ENCODE measurements at regions not wholly inside any gene's neighbourhood (a gene's known extent, or its start where the extent isn't known, plus 50 kb on each side); places are given as distances from the start of the nearest gene placed in this dataset.

DNA sequence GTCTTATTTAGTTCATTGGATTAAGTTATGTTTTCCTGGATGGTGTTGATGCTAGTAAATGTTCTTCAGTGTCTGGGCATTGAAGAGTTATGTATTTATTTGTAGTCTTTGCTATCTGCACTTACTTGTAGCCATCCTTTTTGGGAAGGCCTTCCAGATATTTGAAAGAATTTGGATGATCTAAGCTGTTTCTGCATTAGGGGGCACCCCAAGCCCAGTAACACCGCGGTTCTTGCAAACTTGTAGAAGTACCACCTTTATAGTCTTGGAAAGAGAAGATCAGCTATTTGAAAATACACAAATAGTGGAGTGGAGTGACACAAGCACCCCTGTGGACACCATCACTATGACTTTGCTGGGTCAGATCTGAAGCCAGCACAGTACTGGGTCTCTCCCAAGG, 175.9 kb upstream of the KIF2B start:
- Mint-ChIP-seq H3K36me3 (ENCODE audit: low read depth) (no peaks in the 10 kb centered on the region), H3K27me3 (no peaks in the 10 kb centered on the region), H3K9me3 (peaks cover 12% of the 10 kb centered on the region), H3K27ac (no peak overlapping the region), H3K4me3 (no peak overlapping the region), H3K4me1 (ENCODE audit: low read depth) (no peaks in the 10 kb centered on the region)
- ATAC-seq, result no peak
- POLR2A ChIA-PET, result no interaction called here
- CTCF ChIA-PET, result no interaction called here
- intact Hi-C loops (cut with micrococcal nuclease), result no loop called here
- TF ChIP-seq, protein P1, sequence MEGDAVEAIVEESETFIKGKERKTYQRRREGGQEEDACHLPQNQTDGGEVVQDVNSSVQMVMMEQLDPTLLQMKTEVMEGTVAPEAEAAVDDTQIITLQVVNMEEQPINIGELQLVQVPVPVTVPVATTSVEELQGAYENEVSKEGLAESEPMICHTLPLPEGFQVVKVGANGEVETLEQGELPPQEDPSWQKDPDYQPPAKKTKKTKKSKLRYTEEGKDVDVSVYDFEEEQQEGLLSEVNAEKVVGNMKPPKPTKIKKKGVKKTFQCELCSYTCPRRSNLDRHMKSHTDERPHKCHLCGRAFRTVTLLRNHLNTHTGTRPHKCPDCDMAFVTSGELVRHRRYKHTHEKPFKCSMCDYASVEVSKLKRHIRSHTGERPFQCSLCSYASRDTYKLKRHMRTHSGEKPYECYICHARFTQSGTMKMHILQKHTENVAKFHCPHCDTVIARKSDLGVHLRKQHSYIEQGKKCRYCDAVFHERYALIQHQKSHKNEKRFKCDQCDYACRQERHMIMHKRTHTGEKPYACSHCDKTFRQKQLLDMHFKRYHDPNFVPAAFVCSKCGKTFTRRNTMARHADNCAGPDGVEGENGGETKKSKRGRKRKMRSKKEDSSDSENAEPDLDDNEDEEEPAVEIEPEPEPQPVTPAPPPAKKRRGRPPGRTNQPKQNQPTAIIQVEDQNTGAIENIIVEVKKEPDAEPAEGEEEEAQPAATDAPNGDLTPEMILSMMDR (IDR thresholded peaks at IDR 0.05), result no peak
- no peak for DNase-seq

DNA sequence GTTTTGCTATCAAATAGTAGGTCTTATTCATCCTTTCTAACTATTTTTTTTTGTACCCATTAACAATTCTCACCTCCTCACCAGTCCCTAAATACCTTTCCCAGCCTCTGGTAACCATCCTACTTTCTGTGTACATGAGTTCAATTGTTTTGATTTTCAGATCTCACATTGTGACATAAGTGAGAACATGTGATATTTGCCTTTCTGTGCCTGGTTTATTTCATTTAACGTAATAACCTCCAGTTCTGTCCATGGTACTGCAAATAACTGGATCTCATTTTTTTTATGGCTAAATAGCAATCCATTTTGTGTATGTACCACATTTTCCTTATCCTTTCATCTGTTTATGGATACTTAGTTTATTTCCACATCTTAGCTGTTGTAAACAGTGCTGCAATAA, 181.9 kb upstream of the KIF2B start:
- H3K4me3 Mint-ChIP-seq, result no peak overlapping the region

DNA sequence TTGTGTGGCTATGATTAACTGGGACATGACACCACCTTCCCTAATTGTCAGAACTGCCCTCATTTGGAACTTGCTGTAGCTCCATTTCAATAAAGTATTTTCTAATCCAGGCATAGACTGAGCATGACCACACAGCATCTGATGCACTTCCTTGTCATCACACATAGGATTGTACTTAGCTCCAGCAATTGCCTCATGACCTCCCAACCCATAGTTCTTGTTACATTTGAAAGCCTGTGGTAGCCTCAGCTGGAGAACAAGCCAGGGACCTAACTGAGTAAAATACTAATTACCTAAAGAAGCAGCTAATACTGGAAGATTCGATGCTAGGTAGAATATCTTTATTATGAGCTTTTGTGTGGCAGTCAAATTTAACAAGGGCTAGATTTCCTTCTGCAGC, 187.3 kb upstream of the KIF2B start:
- H3K4me3 Mint-ChIP-seq, result no peak overlapping the region
- no peak for ATAC-seq
- DNase-seq, result no peak
- H3K4me1 Mint-ChIP-seq (ENCODE audit: low read depth), result no peaks in the 10 kb centered on the region
- intact Hi-C loops (cut with micrococcal nuclease), result no loop called here
- no peaks in the 10 kb centered on the region for H3K36me3 Mint-ChIP-seq (ENCODE audit: low read depth)
- peaks cover 7% of the 10 kb centered on the region for H3K9me3 Mint-ChIP-seq
- TF ChIP-seq, protein P1 (IDR thresholded peaks at IDR 0.05), result no peak
- H3K27ac Mint-ChIP-seq, result no peak overlapping the region
- POLR2A ChIA-PET, result no interaction called here
- CTCF ChIA-PET, result no interaction called here
- no peaks in the 10 kb centered on the region for H3K27me3 Mint-ChIP-seq

More for the DNA sequence above, 181.9 kb upstream of the KIF2B start:
- H3K4me1 Mint-ChIP-seq (ENCODE audit: low read depth), result no peaks in the 10 kb centered on the region
- H3K36me3 Mint-ChIP-seq (ENCODE audit: low read depth), result no peaks in the 10 kb centered on the region
- peaks cover 15% of the 10 kb centered on the region for H3K9me3 Mint-ChIP-seq
- TF ChIP-seq, protein P1 (IDR thresholded peaks at IDR 0.05), result no peak
- POLR2A ChIA-PET, result no interaction called here
- CTCF ChIA-PET, result no interaction called here
- ATAC-seq (no peak), DNase-seq (no peak)
- H3K27ac Mint-ChIP-seq, result no peak overlapping the region
- intact Hi-C loops (cut with micrococcal nuclease), result no loop called here
- no peaks in the 10 kb centered on the region for H3K27me3 Mint-ChIP-seq

- TF ChIP-seq, protein P1 (IDR thresholded peaks at IDR 0.05), result no peak
- Mint-ChIP-seq H3K36me3 (ENCODE audit: low read depth) (no peaks in the 10 kb centered on the region), H3K9me3 (peaks cover 2% of the 10 kb centered on the region), H3K4me3 (no peak overlapping the region), H3K27ac (no peak overlapping the region), H3K27me3 (no peaks in the 10 kb centered on the region), H3K4me1 (ENCODE audit: low read depth) (no peaks in the 10 kb centered on the region)
- intact Hi-C loops (cut with micrococcal nuclease), result no loop called here
- ChIA-PET POLR2A (no interaction called here), CTCF (no interaction called here)
- no peak for DNase-seq
- ATAC-seq, result no peak
Measured at GRCh38 chr17:53633856-53634255, 188.9 kb upstream of the KIF2B start.

DNA sequence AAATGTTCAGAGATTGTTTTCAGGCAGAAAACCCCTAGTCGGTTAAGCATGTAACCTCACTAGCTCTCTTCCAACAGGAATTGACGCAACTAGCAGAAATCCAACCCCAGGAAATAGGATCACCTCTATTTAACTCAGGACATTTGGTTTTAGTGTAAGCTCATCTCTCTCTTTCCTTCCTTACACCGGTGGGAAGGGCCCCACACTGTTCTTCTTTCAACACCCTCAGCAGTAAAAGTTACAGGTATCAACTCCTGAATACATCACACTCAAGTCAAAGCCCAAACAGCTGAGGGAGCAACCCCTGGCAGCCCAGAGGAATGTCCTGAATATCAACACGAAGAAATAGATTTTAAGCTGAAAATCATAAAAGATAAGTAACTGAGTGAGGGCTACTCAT, 191.2 kb upstream of the KIF2B start:
- no peaks in the 10 kb centered on the region for H3K4me1 Mint-ChIP-seq (ENCODE audit: low read depth)
- no peak overlapping the region for H3K4me3 Mint-ChIP-seq
- H3K27ac Mint-ChIP-seq, result no peak overlapping the region
- TF ChIP-seq, protein P1 (IDR thresholded peaks at IDR 0.05), result no peak
- ChIA-PET POLR2A (no interaction called here), CTCF (no interaction called here)
- peaks cover 2% of the 10 kb centered on the region for H3K9me3 Mint-ChIP-seq
- H3K36me3 Mint-ChIP-seq (ENCODE audit: low read depth), result no peaks in the 10 kb centered on the region
- DNase-seq (no peak), ATAC-seq (no peak)
- intact Hi-C loops (cut with micrococcal nuclease), result no loop called here
- H3K27me3 Mint-ChIP-seq, result no peaks in the 10 kb centered on the region

All from activated CD8-positive, alpha-beta T cell treated with anti-CD3 and anti-CD28 coated beads for 36 hours (primary cell).